ENCODE measurements at regions not wholly inside any gene's neighbourhood (a gene's known extent, or its start where the extent isn't known, plus 50 kb on each side); places are given as distances from the start of the nearest gene placed in this dataset.
"Not testable (repeated sequence)": the region's sequence is repeated elsewhere in the genome, so short reads cannot be mapped to it uniquely, and the experiment has no call there.

DNA sequence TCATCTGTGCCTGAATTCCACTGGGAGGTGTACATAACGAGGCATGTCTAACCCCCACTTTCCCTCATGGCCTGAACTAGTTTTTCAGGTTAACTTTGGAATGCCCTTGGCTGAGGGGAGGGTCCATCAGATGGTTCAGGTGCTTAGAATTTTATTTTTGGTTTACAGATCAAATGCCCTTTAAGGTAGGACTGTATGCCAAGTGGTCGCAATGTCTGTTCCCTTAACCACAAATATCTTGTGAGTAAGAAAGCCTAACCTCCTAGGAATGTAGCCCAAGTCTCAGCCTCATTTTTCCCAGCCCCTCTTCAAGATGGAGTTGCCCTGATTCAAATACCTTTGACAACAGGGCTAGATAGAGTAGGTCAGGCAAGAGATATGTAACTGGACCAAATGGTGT is 78.4 kb downstream of the RNASET2 start:
- no peak for DNase-seq (ENCODE audit: low read depth in 2 of 2)

DNA sequence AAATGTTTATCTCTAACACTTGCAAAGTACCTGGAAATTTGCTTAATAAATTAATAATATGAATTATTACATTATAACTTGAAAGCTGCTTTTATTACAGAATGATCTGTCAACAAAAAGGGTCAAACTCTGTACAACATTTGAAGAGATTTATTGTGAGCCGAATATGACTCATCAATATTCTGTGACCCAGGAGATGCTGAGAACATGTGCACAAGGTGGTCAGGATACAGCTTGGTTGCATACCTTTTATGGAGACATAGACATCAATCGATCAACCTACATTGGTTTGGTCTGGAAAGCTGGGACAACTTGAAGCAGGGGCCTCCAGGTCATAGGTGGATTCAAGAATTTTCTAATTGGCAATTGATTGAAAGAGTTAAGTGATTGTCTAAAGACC is 79.0 kb downstream of the RNASET2 start:
- DNase-seq (ENCODE audit: low read depth in 2 of 2): no peak

DNA sequence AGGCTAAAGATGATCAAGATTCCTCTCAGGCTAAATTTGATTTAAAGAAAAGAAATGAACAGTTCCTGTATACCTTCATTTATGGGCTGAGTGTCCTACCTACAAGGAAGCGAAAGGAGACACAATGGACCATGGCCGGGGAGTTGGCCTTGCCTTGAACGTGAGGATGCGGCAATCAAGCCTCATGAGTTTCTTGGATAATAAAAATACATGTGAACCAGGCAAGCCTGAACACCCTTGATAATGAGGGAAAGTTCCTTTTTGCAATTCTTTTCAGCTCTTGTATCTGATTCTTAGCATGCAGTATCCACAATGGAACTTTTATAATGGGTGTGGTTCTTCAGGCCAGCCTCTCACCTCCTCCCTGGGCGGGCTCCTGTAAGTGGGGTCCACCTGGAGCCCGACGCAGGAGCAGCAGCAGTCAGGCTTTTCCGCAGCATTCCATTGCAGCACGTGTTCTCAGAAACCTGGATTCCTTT is 83.8 kb downstream of the RNASET2 start:
- DNase-seq (ENCODE audit: low read depth in 2 of 2): no peak

DNA sequence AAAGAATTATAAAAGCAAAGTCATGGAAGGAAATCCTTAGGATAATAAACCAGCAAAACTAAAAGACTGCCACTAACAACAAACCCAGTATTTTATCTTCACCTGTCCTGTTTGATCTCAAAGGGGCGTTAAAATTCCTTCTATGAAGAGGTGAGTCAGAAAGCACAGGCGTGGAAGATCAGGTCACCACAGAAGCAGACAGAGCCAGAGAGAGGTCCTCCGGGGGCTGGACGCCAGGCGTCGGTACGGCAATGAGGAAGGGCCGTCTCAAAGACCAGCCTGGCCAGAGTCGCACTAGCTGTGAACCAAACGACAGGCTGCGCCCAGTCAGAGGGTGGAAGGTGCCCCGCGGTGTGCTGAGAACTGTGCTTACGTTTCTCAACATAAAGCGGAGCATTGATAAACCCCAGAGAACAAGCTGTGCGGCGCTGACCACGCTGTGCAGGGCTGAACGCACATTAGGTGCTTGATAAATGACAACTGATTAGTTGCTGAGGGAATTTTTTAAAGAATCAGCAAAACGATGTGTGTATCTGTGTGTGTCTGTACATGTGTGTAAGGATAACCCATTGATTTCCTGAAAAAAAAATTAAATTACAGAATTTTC is 85.6 kb downstream of the RNASET2 start:
- DNase-seq (ENCODE audit: low read depth in 2 of 2): no peak

DNA sequence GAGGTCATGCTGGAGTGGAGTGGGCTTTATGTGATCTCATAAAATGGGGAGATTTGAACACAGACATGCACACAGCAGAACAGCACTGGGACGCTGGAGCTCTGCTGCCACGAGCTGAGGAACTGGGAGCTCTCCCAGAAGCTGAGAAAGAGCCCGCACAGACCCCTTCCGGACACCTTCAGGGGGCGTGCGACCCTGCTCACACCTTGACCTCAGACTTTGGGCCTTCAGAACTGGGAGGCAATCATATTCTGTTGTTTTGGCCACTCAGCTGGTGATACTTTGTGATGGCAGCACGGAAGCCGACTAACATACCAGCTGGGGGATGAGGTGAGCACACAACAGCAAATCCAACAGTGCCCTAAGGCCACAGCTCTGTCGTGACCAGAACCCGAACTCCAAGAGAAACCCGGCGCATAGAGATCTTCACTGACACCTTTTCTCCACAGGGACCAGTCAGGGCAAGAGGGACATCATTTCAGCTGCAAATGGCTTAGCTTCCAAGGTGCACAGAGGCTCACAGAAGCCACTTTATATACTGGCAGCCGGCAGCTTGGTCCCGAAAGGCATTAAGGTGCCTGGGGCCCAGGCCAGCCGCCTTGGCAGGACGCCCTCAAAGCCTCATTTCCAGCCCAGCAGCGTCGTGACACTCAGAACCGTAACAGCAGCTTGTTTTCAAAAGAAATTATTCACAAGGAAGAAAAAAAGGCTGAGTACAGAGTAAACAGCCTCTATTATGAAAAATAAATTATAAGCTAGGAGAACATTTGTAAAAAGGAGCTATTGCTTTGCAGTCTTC is 89.3 kb downstream of the RNASET2 start:
- DNase-seq (ENCODE audit: low read depth in 2 of 2): no peak

DNA sequence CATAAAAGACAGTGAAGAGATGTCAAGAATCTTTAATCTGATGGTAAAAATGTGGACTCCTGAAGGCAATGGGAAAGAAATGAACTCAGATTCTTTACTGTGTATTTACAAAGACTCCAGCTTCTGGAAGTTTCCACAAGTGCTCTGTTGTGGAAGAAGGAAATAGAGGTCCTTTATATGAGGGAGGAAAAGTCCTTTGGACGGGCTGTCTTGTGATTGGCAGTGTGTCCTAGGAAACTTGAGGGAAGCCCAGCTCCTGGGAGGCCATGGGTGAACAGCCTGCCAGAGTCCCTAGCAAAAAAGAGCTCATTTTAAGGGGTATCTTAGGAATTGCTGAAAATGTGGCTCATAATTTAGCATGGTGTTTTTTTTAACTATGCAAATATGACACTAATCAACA is 92.0 kb downstream of the RNASET2 start:
- no peak for DNase-seq (ENCODE audit: low read depth in 2 of 2)

DNA sequence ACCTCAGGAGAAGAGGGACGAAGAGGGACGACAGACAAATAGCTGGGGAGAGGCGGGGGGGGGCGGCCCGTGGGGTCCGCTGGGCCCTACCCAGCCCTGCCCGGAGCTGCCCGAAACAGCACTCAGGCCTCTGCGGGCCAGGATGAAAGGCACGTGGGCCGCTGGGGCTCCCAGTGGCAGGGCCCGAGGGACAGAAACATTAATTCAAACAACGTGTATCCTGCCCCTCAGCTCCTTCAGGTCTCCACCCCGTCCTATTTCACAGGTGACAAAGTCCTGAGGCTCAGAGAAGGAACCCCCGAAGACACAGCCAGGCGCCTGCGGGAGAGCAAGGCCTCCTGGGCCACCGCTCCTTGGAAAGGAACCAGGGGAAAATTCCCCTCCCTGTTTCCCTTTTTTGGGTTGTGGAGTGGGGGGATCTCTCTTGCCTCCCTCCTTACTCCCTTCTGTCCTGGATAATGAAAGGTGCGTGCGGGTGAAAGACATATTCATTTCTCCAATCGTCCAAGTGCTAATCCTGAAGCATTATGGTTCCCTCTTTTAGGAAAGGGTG is 93.3 kb downstream of the RNASET2 start:
- no peak for DNase-seq (ENCODE audit: low read depth in 2 of 2)

DNA sequence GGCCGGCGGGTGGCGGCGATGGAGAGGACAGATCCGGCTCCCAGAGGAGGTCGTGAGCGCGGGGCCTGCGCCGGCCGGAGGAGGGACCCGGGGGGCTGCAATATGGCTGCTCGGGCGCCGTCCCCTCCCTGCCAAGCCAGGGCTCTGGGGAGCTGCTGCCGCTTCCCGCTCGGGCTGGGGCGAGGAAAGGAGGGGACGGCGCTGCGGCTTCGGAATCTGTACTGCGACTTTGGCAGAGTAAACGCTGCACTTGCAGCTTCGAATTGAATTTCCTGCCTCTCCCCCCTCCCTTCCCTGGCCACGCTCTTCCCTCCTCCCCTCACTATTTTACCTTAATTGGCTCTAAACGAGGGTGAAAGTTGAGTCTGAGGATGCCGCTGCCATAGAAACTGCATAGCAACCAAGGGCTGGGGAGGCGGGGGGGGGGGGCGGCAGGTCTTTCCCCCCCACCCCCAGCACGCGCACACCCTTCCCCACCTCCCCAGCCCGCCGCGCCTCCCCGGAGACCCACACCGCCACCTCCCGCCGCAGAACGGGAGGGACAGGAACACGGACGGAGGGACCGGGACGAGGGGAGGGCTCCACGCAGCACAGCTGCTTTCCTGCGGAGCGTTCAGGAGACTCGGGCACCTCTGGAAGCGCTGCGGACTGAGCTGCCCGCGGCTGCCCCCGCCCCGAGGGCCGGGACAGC is 93.9 kb downstream of the RNASET2 start:
- DNase-seq (ENCODE audit: low read depth in 2 of 2): no peak

DNA sequence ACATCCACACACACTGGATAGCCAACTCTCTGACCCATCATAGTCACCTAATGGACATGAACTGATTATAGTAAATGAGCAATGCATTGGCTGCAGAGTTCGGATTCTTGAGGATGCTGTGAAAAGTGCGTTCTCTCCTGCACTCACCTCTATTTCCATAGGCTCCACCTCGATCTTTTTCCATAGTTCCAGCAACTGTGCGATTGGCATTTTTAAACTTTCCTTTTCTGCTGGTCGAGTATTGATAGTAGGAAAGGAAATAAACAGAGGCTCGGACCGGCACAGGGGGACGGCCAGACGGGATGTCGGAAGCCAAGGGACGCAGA is 94.4 kb downstream of the RNASET2 start:
- no peak for DNase-seq (ENCODE audit: low read depth in 2 of 2)

DNA sequence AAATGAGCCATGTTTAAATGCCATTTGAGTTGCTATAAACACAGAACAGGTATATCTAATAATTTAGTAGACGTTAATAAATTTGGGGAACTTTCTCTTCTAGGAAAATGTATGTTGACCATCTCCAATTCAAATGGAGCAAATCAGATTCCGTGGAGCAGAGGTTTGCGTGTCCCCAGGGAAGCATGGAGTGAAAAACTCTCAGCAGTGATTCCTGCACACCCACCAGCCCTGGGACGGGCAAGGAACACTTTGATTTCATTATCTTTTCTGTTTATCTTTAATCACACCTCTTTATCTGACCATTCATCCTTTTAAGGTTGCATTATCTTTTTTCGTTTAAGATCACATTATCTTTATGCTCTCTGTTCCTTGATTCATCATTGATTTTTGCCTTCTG is 95.0 kb downstream of the RNASET2 start:
- DNase-seq (ENCODE audit: low read depth in 2 of 2): no peak

DNA sequence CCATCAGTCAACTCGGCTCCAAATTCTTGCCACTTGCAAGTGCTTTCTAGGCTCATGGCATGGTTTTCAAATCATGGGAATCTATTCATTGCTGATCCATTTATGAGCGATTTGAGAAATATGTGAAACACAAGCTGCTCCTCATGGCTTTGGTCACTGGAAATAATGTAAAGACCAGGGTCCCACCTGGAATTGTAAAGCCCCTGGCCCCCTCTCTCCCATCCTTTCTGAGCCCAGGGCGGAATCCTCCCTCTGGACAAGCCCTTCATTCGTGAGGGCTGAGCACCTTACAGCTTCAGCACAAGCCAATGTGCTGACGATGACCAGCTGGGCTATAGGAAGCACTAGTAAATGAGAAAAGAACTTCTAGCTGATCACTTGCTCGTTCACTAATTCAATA is 96.0 kb downstream of the RNASET2 start:
- DNase-seq (ENCODE audit: low read depth in 2 of 2): no peak

DNA sequence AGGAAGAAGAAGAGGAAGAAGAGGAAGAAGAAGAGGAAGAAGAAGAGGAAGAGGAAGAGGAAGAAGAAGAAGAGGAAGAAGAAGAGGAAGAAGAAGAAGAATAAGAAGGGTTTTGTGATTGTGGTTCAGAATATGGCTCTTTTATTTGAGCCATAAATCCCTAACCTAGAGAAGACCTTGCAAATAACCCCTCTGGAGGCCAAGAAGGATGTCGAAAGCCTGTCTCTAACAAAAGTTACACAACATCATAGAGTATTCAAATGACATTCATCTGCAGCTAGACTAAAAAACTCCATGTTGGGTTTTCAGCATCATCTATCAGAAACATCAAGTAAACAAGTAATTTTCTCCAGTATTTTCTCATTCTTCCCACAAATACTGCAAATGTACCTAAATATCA is 100.9 kb downstream of the RNASET2 start:
- DNase-seq (ENCODE audit: low read depth in 2 of 2): no peak

DNA sequence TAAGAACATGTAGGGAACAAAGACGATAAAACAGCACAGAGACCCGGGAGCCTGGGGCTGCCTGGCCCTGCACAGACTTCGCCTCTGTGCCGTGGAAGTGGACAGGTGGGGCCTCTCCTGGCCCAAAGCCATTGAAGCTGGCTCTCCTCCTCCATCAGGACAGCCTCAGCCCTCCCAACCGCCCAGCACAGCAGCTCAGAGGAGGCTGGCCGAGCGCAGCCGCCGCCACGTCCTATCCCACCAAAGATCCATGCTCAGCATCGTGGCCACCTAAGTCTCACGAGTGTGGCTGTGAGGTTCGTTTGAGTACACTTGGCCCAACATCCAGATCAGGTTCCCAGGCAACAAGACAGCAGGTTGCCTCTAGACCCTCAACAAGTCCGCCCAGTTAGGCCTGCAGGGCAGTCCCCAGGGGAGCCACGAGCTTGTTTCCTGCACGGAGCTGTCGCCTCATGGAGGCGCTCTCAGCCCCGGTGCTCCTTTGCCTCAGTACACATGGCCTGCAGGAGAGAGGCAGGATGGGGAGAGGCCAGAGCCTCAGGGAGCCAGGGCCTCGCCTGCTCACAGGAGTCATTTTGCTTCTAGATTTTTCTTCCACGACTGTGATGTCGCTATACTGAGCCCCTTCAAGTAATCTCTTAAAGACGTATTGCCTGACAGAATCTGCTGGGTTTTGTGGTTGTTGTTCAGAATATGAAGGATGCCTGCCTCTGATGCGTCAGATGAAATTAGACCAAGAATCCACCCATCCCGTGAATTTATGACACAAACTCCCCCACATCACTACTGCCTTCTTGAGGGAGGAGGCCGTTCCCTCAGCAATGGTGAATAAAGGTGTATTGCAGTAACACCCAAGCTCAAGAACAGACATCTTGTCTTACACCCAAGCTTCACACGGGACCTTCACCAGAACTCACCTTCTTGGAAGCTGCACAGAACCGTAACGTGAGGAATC is 102.7 kb downstream of the RNASET2 start:
- no peak for DNase-seq (ENCODE audit: low read depth in 2 of 2)

DNA sequence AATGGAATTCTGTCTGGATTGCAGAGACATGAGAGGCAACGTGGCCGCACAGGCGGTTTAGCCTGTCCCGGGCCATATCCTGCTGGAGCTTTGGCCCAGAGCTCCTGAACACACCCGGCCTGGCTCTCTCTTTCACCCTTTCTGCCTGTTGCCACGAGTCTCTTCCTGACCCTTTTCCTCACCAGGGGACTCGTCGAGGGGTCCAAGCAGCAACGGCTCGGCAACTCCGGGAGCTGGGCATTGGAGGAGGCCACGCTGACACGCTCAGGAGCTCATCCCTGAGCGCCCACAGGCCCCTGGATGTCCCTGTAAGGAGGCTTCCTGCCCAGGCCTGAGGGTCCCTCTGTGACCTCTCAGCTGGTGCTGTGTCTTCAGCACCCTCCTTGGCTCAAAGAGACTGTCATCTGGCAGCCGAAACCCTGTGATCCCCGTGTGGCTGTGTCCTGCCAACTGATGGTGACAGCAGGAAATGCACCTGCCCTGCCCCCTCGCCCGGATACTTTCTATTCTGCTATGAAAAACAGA is 103.8 kb downstream of the RNASET2 start:
- no peak for DNase-seq (ENCODE audit: low read depth in 2 of 2)

DNA sequence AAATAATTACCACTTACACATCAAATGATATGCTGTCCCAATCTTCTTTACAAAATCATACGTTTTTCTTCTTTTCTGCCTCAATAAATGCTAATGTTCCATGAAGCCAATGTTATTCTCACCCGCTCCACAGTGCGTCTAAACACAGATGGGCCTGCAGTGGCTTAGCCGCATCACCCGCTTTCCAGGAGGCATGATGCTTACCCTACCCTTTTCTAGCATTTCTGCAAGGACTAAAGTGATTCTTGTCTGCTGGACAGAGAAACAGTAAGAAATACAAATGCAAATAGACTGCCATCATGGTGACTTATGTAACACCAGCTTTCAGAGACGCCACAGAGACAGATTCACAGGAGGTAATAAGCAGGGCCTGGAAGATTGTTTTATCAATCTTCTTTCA is 104.4 kb downstream of the RNASET2 start:
- no peak for DNase-seq (ENCODE audit: low read depth in 2 of 2)

DNA sequence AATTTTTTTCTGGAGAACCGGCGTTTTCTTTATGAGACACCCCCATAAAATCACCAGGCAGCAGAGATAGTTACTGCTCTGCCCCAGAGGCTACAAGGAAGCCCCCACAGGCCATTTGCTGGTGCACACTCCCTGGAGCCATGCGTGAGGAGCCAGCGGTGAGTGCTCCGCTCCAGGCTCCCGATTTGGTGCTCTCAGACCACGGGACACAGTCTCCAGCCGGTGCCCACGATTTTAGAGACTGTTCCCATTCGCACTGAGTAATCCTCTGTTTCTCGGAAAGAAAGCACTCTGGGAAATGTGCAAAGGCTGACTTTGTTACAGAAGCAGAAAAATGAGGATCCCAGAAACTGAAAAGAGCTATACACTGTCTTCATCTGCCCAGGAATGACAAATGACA is 104.9 kb downstream of the RNASET2 start:
- no peak for DNase-seq (ENCODE audit: low read depth in 2 of 2)

DNA sequence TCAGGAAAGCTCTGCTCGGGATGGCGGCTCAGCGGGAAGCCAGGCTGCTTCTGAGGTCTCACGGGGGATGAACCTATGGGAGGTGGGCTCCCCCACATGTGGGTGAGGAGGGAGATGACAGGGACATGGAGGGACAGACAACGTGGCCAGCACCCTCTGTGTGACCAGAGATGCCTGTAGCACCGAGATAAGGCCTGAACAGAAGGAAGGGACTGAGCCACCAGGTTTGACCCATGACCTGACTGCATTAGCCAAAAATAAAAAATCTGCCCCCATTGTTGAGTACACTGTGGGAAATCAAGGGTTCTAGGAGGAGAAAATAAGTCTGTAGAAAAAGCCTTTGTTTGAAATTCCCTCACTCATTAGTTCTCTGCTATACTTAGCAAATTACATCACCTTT is 105.7 kb downstream of the RNASET2 start:
- DNase-seq (ENCODE audit: low read depth in 2 of 2): no peak

DNA sequence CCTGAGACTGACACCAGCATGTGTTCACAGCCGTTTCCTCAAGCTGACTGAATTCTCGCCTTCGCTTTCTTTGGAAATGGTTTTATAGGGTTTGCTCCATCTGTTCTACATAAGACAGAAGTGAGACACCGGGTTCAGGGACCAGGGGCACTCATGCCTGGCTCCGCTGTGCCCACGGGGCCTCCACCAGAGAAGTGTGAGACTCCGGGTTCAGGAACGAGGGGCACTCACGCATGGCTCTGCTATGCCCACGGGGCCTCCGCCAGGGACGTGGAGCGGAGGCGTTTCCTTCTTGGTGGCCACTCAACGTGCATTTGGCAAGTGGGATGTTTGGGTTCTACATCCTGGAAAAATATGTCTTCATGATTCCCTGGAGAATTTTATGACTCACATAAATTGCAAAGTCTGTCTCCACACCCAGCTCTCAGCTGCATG is 106.6 kb downstream of the RNASET2 start:
- no peak for DNase-seq (ENCODE audit: low read depth in 2 of 2)

DNA sequence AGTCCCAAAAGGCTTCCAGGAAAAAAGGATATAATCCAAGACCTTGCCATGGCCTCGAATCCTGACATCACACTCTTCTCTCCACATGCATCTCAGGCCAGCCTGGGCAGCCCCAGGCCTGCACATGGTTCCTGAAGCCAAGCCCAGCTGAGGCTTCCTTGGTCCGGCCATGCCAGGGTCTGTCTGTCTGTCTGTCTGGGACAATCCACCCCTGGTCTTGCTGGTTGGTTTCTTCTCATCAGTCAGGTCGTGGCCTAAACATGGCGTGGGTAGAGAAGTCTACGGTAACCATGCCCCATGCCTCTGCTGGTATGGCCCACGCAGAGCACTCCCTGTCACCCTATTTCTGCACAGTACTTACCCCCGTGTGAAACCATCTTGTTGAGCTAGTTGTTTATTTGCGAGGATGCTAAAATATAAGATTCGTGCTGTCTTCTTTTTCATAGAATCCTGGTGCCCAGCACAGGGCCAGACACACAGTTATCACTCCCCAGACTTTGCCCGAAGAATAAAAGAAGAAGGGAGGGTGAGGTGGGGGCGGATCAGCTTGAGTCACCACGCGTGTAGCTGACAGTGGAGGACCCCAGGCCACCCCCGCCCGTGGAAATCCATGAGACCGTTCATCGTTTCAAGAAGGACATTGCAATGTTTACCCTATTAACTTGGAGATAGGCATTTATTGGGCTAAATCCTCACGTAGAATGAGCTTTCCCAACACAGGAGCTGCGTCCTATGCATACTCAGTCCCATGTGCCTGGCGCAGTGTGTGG is 107.2 kb downstream of the RNASET2 start:
- no peak for DNase-seq (ENCODE audit: low read depth in 2 of 2)

DNA sequence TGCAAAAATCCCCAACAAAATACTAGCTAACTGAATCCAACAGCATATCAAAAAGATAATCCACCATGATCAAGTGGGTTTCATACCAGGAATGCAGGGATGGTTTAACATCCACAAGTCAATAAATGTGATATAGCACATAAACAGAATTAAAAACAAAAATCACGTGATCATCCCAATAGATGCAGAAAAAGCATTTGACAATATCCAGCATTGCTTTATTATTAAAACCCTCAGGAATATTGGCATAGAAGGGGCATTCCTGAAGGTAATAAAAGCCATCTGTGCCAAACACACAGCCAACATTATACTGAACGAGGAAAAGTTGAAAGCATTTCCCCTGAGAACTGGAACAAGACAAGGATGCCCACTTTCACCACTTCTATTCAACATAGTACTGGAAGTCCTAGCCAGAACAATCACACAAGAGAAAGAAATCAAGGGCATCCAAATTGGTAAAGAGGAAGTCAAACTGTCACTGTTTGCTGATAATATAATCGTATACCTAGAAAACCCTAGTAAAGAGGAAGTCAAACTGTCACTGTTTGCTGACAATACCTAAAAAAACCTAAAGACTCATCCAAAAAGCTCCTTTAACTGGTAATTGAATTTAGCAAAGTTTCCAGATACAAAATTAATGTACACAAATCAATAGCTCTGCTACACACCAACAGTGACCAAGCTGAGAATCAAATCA is 109.8 kb downstream of the RNASET2 start:
- not testable (repeated sequence) for DNase-seq (ENCODE audit: low read depth in 2 of 2)

Measured in stimulated activated CD4-positive, alpha-beta T cell treated with anti-CD3 and anti-CD28 coated beads, Interleukin-1b, Interleukin-23, amount 100 ng/mL, for 1 hour (primary cell).